ENCODE measurements at regions not wholly inside any gene's neighbourhood (a gene's known extent, or its start where the extent isn't known, plus 50 kb on each side); places are given as distances from the start of the nearest gene placed in this dataset.

GRCh38 chr17:63124958-63125357 lies 158.9 kb downstream of the TANC2 start:
- no peaks in the 10 kb centered on the region for H3K27me3 Mint-ChIP-seq (ENCODE audit: unreplicated experiment)
- no peak overlapping the region for H3K4me3 Mint-ChIP-seq (ENCODE audit: unreplicated experiment)
- H3K4me1 Mint-ChIP-seq (ENCODE audit: unreplicated experiment): peaks cover 12% of the 10 kb centered on the region
- TF ChIP-seq CTCF (IDR thresholded peaks at IDR 0.05): no peak
- no peak for DNase-seq (ENCODE audit: extremely low spot score, unreplicated experiment)
- no peaks in the 10 kb centered on the region for H3K9me3 Mint-ChIP-seq (ENCODE audit: unreplicated experiment)
- no peaks in the 10 kb centered on the region for H3K36me3 Mint-ChIP-seq (ENCODE audit: unreplicated experiment)
- H3K27ac Mint-ChIP-seq (ENCODE audit: unreplicated experiment): no peak overlapping the region

- Mint-ChIP-seq H3K4me1 (ENCODE audit: unreplicated experiment) (peaks cover 17% of the 10 kb centered on the region), H3K27ac (ENCODE audit: unreplicated experiment) (no peak overlapping the region), H3K4me3 (ENCODE audit: unreplicated experiment) (no peak overlapping the region), H3K9me3 (ENCODE audit: unreplicated experiment) (no peaks in the 10 kb centered on the region), H3K27me3 (ENCODE audit: unreplicated experiment) (no peaks in the 10 kb centered on the region), H3K36me3 (ENCODE audit: unreplicated experiment) (no peaks in the 10 kb centered on the region)
- no peak for DNase-seq (ENCODE audit: extremely low spot score, unreplicated experiment)
- no peak for TF ChIP-seq CTCF (IDR thresholded peaks at IDR 0.05)
Measured at GRCh38 chr17:63125987-63126386, 160.0 kb downstream of the TANC2 start.

GRCh38 chr17:63126607-63127006 lies 160.6 kb downstream of the TANC2 start:
- Mint-ChIP-seq H3K27me3 (ENCODE audit: unreplicated experiment) (no peaks in the 10 kb centered on the region), H3K36me3 (ENCODE audit: unreplicated experiment) (no peaks in the 10 kb centered on the region), H3K9me3 (ENCODE audit: unreplicated experiment) (no peaks in the 10 kb centered on the region), H3K4me1 (ENCODE audit: unreplicated experiment) (peaks cover 21% of the 10 kb centered on the region), H3K27ac (ENCODE audit: unreplicated experiment) (no peak overlapping the region), H3K4me3 (ENCODE audit: unreplicated experiment) (no peak overlapping the region)
- DNase-seq (ENCODE audit: extremely low spot score, unreplicated experiment): no peak
- TF ChIP-seq CTCF (IDR thresholded peaks at IDR 0.05): no peak

GRCh38 chr17:63132459-63132911 lies 166.4 kb downstream of the TANC2 start:
- H3K36me3 Mint-ChIP-seq (ENCODE audit: unreplicated experiment): no peaks in the 10 kb centered on the region
- no peaks in the 10 kb centered on the region for H3K9me3 Mint-ChIP-seq (ENCODE audit: unreplicated experiment)
- H3K27me3 Mint-ChIP-seq (ENCODE audit: unreplicated experiment): no peaks in the 10 kb centered on the region
- H3K27ac Mint-ChIP-seq (ENCODE audit: unreplicated experiment): peak overlapping the region; percentile 76
- H3K4me1 Mint-ChIP-seq (ENCODE audit: unreplicated experiment): peaks cover 26% of the 10 kb centered on the region
- no peak for DNase-seq (ENCODE audit: extremely low spot score, unreplicated experiment)
- no peak overlapping the region for H3K4me3 Mint-ChIP-seq (ENCODE audit: unreplicated experiment)
- no peak for TF ChIP-seq CTCF (IDR thresholded peaks at IDR 0.05)

- H3K27me3 Mint-ChIP-seq (ENCODE audit: unreplicated experiment): no peaks in the 10 kb centered on the region
- H3K9me3 Mint-ChIP-seq (ENCODE audit: unreplicated experiment): no peaks in the 10 kb centered on the region
- H3K4me3 Mint-ChIP-seq (ENCODE audit: unreplicated experiment): no peak overlapping the region
- no peak overlapping the region for H3K27ac Mint-ChIP-seq (ENCODE audit: unreplicated experiment)
- peaks cover under 1% of the 10 kb centered on the region for H3K36me3 Mint-ChIP-seq (ENCODE audit: unreplicated experiment)
- H3K4me1 Mint-ChIP-seq (ENCODE audit: unreplicated experiment): peaks cover 26% of the 10 kb centered on the region
- no peak for DNase-seq (ENCODE audit: extremely low spot score, unreplicated experiment)
- no peak for TF ChIP-seq CTCF (IDR thresholded peaks at IDR 0.05)
Measured at GRCh38 chr17:63133491-63133890, 167.5 kb downstream of the TANC2 start.
